ENCODE measurements at regions not wholly inside any gene's neighbourhood (a gene's known extent, or its start where the extent isn't known, plus 50 kb on each side); places are given as distances from the start of the nearest gene placed in this dataset.

DNA sequence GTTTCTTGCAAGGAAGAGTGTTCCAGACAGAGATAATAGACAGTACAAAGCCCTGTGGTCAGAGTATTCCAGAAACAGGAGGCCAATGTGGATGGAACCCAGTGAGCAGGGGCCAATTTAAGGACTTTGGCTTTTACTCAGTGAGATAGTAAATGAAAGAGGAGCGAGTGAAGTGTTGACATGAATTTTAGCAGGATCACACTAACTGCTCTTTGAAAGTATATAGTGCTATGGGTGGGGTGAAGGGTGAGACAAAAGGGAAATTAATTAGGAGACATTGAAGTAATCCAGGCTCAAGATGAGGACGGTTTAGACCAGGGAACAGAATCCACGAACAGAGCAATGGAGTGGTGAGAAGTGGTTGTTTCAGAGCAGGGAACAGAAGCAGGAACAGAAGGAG, 62.2 kb upstream of the TES start:
- no peak for DNase-seq

DNA sequence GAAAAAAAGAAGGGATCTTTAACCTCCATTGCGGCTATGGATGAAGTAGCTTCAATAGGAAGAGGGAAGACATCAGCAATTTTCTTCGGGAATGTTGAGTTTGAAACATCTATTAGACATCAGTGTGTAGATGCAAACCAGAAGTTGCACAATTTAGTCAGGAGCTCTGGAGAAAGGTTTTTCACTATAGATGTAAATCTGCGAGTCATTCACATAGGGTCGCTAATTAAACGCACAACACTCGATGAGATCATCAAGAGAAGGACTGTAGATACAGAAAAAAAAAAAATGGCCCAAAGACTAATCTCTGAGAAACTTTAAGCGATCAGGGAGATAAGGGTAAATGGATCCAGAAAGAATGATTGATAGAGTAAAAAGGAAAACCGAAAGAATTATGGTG, 61.7 kb upstream of the TES start:
- DNase-seq: no peak

GRCh38 chr7:116150588-116150987, 59.8 kb upstream of the TES start:
- no peak for DNase-seq

GRCh38 chr7:116152276-116152675, 58.1 kb upstream of the TES start:
- DNase-seq: no peak

DNA sequence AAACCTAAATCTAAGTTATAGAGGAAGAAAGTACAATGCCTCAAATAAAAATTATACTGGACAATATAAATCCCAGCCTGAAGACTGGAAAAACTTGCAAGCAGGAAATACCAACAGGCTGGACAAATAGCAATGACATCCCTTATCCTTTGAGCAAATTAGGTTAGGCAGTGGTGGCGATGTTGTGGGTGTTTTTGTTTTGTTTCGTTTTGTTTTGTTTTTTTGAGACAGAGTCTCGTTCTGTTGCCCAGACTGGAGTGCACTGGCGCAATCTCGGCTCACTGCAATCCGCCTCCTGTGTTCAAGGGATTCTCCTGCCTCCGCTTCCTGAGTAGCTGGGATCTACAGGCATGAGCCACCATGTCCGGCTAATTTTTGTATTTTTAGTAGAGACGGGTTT, 57.3 kb upstream of the TES start:
- DNase-seq: no peak

DNA sequence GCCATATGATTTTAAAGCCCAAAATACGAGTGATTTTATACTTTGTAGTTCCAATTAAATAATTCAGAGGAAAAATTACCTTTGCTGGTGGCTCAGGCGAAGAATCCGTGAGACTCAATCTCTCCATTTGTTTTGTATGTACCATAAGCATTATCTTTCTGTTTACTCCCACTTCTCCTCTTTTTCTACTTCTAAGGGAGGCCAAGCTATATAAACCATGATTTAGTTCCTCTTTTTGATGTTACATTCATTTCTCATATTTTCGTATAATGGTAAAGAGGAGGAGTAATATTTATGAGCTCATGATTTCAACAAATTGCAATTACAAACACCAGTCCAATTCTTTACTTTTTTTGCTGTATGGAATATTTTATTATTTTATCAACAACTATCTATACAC, 50.6 kb upstream of the TES start:
- DNase-seq: no peak
